GM12865 (cell line): ENCODE measurements at regions not wholly inside any gene's neighbourhood (a gene's known extent, or its start where the extent isn't known, plus 50 kb on each side); places are given as distances from the start of the nearest gene placed in this dataset.

Source experiments
- DNase-seq: peaks from one replicate; pipeline ENCODE4 v3.0.0; 2010; ENCODE audit warnings: low read depth
- H3K4me3 ChIP-seq: 2 replicates; pipeline ENCODE4 v1.5.1; 2011; ENCODE audit warnings: mild to moderate bottlenecking, low read depth, low read length, control low read depth
- TF ChIP-seq, protein P1 (sequence below): IDR thresholded peaks from 2 replicates; pipeline ENCODE4 v1.5.1; 2011; ENCODE audit warnings: low read length, control low read depth, low read depth, inconsistent platforms; ENCODE audit not compliant: insufficient read depth; ENCODE audit errors: missing control alignments

DNA sequence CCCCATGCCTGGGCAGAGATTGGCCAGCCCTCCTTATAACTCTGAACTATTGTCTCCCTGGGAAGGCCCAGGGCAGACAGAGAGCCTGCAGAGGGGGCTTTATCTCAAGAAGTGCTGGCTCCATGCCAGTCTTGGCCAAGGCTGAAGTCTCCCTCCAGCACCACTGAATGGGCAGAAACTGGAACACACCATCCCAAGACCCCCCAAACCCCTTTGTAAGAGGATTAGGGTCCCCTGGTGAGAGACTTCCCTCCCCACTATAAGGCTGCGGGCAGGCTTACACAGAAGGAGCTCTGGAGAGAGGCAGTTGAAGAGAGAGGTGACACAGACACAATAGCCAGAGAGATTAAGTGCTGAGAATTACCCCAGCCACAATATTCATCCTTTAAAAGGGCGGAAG is 97.2 kb downstream of the NAV1 start:
- H3K4me3 ChIP-seq, result no peak overlapping the region
- TF ChIP-seq, protein P1, sequence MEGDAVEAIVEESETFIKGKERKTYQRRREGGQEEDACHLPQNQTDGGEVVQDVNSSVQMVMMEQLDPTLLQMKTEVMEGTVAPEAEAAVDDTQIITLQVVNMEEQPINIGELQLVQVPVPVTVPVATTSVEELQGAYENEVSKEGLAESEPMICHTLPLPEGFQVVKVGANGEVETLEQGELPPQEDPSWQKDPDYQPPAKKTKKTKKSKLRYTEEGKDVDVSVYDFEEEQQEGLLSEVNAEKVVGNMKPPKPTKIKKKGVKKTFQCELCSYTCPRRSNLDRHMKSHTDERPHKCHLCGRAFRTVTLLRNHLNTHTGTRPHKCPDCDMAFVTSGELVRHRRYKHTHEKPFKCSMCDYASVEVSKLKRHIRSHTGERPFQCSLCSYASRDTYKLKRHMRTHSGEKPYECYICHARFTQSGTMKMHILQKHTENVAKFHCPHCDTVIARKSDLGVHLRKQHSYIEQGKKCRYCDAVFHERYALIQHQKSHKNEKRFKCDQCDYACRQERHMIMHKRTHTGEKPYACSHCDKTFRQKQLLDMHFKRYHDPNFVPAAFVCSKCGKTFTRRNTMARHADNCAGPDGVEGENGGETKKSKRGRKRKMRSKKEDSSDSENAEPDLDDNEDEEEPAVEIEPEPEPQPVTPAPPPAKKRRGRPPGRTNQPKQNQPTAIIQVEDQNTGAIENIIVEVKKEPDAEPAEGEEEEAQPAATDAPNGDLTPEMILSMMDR, result no peak
- no peak for DNase-seq

DNA sequence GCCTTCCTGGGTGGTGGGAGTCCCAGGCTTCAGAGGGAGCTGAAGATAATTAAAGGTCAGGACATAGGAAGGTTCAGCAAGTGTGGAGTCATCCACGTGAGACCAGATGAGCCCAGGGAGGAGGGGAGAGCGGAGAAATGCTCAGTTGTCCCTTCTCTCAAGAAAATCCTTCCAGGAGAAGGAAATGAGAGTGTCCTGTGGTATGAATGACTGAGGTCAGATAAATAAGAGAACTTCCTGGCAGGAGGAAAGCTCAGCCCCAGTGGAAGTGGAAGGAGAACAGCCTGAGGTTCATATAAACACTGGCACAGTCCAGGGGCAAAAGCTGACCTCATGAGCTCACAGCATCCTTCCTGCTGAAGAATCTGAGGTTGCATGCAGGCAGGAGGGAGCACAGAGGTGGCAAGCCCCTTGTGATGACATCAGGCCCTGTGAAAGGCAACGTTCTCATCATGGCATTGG is 97.6 kb downstream of the NAV1 start:
- DNase-seq, result no peak
- no peak overlapping the region for H3K4me3 ChIP-seq
- TF ChIP-seq, protein P1, result no peak

DNA sequence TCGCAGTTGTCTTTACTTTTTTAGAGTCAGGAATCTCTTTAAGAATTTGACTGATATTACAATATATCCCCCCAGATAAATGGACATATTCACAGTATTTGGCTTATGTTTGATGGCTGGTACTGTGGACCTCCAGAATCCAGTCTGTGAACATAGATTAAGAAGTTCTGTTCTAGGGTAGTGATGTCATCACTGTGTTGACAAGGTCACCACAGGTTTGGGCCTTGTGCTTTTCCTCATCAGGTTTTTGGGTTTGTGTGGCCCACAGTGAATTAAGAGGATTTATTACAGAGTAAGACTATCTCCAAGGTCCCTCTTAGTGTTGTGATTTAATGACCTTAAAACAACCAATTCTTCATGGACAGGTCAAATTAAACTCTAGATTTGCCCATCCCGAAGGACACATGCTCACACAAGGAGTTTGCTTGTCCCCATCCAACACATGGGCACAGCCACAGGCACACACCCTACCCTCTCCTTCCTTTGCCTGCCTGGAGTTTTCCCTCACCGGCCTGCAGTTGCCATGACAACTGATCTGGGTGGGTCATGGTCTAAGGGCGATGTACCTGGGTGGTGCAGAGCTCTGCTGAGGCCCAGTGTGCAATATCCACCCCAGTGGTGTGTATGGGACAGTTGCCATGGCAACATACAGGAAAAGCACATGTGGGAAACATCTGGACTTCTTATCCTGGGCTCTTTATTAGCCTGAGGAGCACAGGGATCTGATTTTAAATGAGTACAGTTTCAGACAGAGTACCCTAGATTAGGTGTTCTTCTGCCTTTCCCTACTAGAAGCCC is 98.6 kb downstream of the NAV1 start:
- TF ChIP-seq, protein P1, result no peak
- DNase-seq, result no peak

DNA sequence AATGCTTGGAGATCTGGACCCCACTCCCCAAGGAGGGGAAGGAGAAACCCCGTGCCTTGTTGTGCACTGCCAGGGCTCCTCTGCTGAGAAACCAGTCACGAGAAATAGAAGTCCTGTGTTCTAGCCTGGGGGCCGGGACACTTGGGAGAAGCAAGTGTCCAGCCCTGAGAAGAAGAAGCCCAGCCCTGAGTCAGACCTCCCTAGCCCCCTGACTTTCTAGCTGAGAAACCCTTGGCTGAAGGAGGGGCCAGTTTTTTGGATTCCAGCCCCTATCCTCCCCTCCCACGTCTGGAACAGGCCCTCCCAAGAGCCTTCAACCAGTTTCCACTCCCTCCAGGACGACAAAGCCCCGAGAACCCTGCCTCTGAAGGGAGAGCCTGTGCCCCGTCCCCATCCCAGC is 100.5 kb downstream of the NAV1 start:
- TF ChIP-seq, protein P1, result no peak
- H3K4me3 ChIP-seq, result no peak overlapping the region
- no peak for DNase-seq

More for the DNA sequence above, 98.6 kb downstream of the NAV1 start:
- H3K4me3 ChIP-seq, result no peak overlapping the region

DNA sequence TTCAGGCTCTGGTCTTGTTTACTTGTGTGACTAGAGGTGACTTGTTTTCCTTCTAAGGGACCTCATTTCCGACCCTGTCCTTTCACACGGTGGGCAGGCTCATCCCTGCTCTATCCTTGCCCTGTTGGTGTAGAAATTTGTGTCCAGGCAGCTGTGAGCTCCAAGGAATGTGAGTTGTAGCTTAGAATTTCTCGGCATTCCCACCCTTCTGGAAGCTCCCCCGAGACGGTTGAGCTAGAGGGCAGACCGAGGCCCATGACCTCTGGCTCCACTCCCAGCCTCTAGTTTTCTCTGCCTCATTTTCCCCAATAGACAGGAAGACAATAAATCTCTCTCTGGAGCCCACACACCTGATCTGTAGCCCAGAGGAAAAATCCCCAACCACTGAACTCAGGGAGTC is 100.9 kb downstream of the NAV1 start:
- H3K4me3 ChIP-seq, result no peak overlapping the region
- DNase-seq, result no peak
- TF ChIP-seq, protein P1, result no peak

DNA sequence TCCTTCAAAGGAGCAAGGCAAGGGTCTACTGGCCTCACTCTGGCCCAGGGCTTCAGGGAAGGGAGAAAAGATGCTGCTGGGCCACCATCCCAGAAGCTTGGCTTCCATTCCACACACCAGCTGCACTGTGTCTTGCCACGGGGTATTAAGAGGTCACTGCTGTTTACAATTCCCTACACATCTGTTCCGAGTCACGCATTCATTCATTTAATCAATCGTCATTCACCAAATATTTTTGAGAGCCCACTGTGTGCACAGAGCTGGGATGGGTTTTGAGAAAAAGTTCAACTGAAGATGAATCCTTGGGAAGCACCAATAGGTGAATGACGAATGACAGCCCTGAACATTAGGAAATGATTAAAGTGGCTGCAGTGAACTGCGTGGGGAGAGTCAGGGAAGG is 101.7 kb downstream of the NAV1 start:
- H3K4me3 ChIP-seq, result no peak overlapping the region
- DNase-seq, result no peak
- TF ChIP-seq, protein P1, result no peak

DNA sequence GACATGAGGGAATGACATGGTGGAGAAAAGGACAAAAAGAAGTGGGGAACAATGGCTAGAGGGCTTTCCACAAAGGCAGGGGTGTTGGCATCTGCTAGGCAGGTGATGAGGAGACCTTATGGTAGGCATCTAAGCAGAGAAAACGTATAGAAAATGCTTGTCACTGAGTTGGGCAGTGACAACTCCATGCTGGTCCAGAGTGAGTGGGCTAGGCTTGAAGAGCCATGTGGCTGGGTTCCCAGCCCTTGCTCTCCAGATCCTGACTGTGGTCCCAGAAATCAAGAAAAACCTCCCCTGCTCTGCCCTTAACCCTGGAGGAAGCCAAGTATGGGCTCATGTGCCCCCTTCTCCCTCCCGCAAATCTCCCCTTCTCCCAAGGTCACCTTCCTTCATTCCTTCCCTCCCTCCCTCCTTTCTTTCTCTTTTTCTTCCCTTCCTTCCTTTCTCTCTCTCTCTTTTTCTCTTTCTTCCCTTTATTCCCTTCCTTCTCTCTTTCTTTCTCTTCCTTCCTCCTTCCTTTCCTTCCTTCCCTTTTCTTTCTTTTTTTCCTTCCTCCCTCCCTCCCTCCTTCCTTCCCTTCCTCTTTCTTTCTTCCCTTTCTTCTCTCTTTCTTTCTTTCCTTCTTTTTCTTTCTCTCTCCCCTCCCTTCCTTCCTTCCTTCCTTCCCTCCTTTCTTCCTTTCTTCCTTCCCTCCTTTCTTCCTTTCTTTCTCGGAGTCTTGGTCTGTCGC is 102.8 kb downstream of the NAV1 start:
- DNase-seq, result no peak
- TF ChIP-seq, protein P1, result no peak
- H3K4me3 ChIP-seq, result no peak overlapping the region
